Cardiac muscle cell (in vitro differentiated cells and primary cell): ENCODE measurements at regions not wholly inside any gene's neighbourhood (a gene's known extent, or its start where the extent isn't known, plus 50 kb on each side); places are given as distances from the start of the nearest gene placed in this dataset.

Experiments
- DNase-seq, 2 donors: peaks; one replicate each; pipeline versions ENCODE4 v3.0.0 to v3.0.0-alpha.2; 2010 to 2017; ENCODE audit warnings: low read depth in 1 of 2, low spot score in 1 of 2
- H3K27ac ChIP-seq: fragments of 200-600 bp; sonication (generic); 2 replicates; pipeline ENCODE4 v1.5.1; 2016
- H3K27me3 ChIP-seq: fragments of 200-600 bp; sonication (generic); 2 replicates; pipeline ENCODE4 v1.6.0; 2016; ENCODE audit warnings: control low read depth
- H3K36me3 ChIP-seq: fragments of 200-600 bp; sonication (generic); 2 replicates; pipeline ENCODE4 v1.5.1; 2016; ENCODE audit warnings: control low read depth
- H3K4me1 ChIP-seq: fragments of 200-600 bp; sonication (generic); 2 replicates; pipeline ENCODE4 v1.8.1; 2017; ENCODE audit warnings: low read depth, mild to moderate bottlenecking, mixed run types
- H3K4me3 ChIP-seq: fragments of 200-600 bp; sonication (generic); 2 replicates; pipeline ENCODE4 v1.5.1; 2016; ENCODE audit warnings: mild to moderate bottlenecking
- H3K9me3 ChIP-seq: fragments of 200-600 bp; sonication (generic); 2 replicates; pipeline ENCODE4 v1.5.1; 2017; ENCODE audit warnings: low read depth, mild to moderate bottlenecking, control low read depth
- CTCF ChIP-seq: IDR thresholded peaks from 2 replicates; pipeline ENCODE4 v1.5.1; 2012; ENCODE audit warnings: low read depth, mild to moderate bottlenecking, low read length

- H3K36me3 ChIP-seq = no peaks in the 10 kb centered on the region
- no peak for TF ChIP-seq CTCF
- no peak for DNase-seq
- no peaks in the 10 kb centered on the region for H3K4me1 ChIP-seq
- no peaks in the 10 kb centered on the region for H3K27me3 ChIP-seq
- no peak overlapping the region for H3K27ac ChIP-seq
- H3K9me3 ChIP-seq = no peaks in the 10 kb centered on the region
- no peak overlapping the region for H3K4me3 ChIP-seq
Observed at GRCh38 chr2:207312006-207312356, 146.2 kb upstream of the KLF7 start.

GRCh38 chr2:207313947-207314346, 148.2 kb upstream of the KLF7 start:
- TF ChIP-seq CTCF = no peak
- H3K4me1 ChIP-seq = no peaks in the 10 kb centered on the region
- H3K9me3 ChIP-seq = no peaks in the 10 kb centered on the region
- no peak overlapping the region for H3K4me3 ChIP-seq
- no peaks in the 10 kb centered on the region for H3K27me3 ChIP-seq
- H3K27ac ChIP-seq = no peak overlapping the region
- DNase-seq = no peak
- no peaks in the 10 kb centered on the region for H3K36me3 ChIP-seq

- Histone ChIP-seq H3K27ac (no peak overlapping the region), H3K9me3 (no peaks in the 10 kb centered on the region), H3K4me1 (no peaks in the 10 kb centered on the region), H3K36me3 (no peaks in the 10 kb centered on the region), H3K27me3 (no peaks in the 10 kb centered on the region), H3K4me3 (no peak overlapping the region)
- DNase-seq = peak in 1 of 2 donors; percentile 20
- no peak for TF ChIP-seq CTCF
Observed at GRCh38 chr2:207315131-207315530, 149.4 kb upstream of the KLF7 start.

GRCh38 chr2:207316484-207316883, 150.7 kb upstream of the KLF7 start:
- no peak for TF ChIP-seq CTCF
- Histone ChIP-seq H3K27me3 (no peaks in the 10 kb centered on the region), H3K36me3 (no peaks in the 10 kb centered on the region), H3K27ac (no peak overlapping the region), H3K4me3 (no peak overlapping the region), H3K9me3 (no peaks in the 10 kb centered on the region), H3K4me1 (no peaks in the 10 kb centered on the region)
- no peak for DNase-seq

DNA sequence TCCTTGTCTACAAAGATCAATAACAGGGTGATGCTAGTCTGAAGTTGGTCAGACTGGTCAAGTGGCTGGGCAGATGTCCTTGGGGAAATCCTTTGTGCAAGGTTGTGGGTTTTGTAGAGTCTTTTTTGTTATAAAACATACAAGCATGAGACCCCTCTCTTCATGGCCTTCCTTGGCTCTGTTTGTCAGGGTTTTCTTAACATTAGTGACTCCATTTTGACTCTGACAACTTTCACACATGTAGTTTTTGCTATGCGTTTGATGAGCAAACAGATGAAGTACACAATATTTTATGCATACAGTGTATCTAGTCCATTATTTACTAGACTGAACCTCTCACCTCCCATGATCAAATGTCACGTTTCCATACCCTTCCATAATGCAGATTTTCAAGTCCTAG, 151.2 kb upstream of the KLF7 start:
- Histone ChIP-seq H3K4me1 (no peaks in the 10 kb centered on the region), H3K4me3 (no peak overlapping the region), H3K27me3 (no peaks in the 10 kb centered on the region), H3K27ac (no peak overlapping the region), H3K36me3 (no peaks in the 10 kb centered on the region), H3K9me3 (no peaks in the 10 kb centered on the region)
- TF ChIP-seq CTCF = no peak
- no peak for DNase-seq

DNA sequence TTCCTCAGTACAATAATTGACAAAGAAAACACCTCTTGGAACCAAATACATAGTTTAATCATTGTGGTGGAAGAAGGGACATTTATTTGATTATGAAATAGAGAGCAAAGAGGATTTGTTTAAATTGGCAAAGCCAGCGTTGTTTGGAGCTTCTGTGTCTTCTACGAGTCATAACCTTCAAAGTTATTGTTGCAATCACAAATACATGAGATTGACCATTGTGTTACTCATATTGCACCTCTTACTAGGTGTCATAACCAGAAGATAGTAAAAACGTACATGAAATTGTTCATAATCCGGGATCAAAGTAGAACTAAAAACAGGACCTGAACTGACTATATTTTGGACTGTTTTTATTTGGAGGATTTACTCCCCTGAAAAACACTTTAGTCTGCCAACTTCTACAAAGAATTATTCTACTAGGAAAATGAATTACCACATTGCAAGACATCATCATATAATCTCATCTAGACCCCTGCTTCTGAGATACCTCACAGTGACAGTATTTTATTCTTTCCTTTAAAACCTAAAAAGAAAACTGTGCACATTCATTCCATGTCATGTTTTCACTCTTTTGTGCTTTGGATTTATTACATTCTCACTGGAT, 151.7 kb upstream of the KLF7 start:
- Histone ChIP-seq H3K4me1 (no peaks in the 10 kb centered on the region), H3K27me3 (no peaks in the 10 kb centered on the region), H3K27ac (no peak overlapping the region), H3K4me3 (no peak overlapping the region), H3K36me3 (no peaks in the 10 kb centered on the region), H3K9me3 (no peaks in the 10 kb centered on the region)
- DNase-seq = peak in 1 of 2 donors; percentile 34
- no peak for TF ChIP-seq CTCF
